ENCODE measurements at regions not wholly inside any gene's neighbourhood (a gene's known extent, or its start where the extent isn't known, plus 50 kb on each side); places are given as distances from the start of the nearest gene placed in this dataset.

- Histone ChIP-seq H3K27ac (ENCODE audit: low read depth in 1 of 2, low read length in 2 of 2) (no peak overlapping the region), H3K4me1 (ENCODE audit: control insufficient read depth in 4 of 4, insufficient read depth in 4 of 4, low read length in 3 of 4) (no peaks in the 10 kb centered on the region), H3K9ac (ENCODE audit: low read depth in 1 of 2, low read length in 2 of 2) (no peak overlapping the region), H3K9me3 (ENCODE audit: control insufficient read depth in 4 of 4, low read length in 3 of 4) (peaks cover 0 to 10% (median 2%) of the 10 kb centered on the region in 4 donors), H3K27me3 (ENCODE audit: control insufficient read depth in 4 of 4, insufficient read depth in 4 of 4, low read length in 3 of 4) (no peaks in the 10 kb centered on the region), H3K36me3 (ENCODE audit: control insufficient read depth in 4 of 4, insufficient read depth in 3 of 4, low read depth in 1 of 4, low read length in 3 of 4) (no peaks in the 10 kb centered on the region), H3K4me3 (ENCODE audit: low read depth in 1 of 3, low read length in 3 of 3) (no peak overlapping the region)
- WGBS: 95% methylated on average over 2 of the region's 2 CpGs
- DNase-seq (ENCODE audit: low spot score): no peak
- TF ChIP-seq FOXA2 (IDR thresholded peaks at IDR 0.05): no peak
- TF ChIP-seq, protein P1, sequence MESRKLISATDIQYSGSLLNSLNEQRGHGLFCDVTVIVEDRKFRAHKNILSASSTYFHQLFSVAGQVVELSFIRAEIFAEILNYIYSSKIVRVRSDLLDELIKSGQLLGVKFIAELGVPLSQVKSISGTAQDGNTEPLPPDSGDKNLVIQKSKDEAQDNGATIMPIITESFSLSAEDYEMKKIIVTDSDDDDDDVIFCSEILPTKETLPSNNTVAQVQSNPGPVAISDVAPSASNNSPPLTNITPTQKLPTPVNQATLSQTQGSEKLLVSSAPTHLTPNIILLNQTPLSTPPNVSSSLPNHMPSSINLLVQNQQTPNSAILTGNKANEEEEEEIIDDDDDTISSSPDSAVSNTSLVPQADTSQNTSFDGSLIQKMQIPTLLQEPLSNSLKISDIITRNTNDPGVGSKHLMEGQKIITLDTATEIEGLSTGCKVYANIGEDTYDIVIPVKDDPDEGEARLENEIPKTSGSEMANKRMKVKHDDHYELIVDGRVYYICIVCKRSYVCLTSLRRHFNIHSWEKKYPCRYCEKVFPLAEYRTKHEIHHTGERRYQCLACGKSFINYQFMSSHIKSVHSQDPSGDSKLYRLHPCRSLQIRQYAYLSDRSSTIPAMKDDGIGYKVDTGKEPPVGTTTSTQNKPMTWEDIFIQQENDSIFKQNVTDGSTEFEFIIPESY (IDR thresholded peaks at IDR 0.05): no peak
- TF ChIP-seq HNF4A (conservative IDR thresholded peaks at IDR 0.05): no peak
- no peak for TF ChIP-seq RXRA (IDR thresholded peaks at IDR 0.05)
- TF ChIP-seq, protein P2, sequence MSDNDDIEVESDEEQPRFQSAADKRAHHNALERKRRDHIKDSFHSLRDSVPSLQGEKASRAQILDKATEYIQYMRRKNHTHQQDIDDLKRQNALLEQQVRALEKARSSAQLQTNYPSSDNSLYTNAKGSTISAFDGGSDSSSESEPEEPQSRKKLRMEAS (IDR thresholded peaks at IDR 0.05): no peak
- TF ChIP-seq, protein P3, sequence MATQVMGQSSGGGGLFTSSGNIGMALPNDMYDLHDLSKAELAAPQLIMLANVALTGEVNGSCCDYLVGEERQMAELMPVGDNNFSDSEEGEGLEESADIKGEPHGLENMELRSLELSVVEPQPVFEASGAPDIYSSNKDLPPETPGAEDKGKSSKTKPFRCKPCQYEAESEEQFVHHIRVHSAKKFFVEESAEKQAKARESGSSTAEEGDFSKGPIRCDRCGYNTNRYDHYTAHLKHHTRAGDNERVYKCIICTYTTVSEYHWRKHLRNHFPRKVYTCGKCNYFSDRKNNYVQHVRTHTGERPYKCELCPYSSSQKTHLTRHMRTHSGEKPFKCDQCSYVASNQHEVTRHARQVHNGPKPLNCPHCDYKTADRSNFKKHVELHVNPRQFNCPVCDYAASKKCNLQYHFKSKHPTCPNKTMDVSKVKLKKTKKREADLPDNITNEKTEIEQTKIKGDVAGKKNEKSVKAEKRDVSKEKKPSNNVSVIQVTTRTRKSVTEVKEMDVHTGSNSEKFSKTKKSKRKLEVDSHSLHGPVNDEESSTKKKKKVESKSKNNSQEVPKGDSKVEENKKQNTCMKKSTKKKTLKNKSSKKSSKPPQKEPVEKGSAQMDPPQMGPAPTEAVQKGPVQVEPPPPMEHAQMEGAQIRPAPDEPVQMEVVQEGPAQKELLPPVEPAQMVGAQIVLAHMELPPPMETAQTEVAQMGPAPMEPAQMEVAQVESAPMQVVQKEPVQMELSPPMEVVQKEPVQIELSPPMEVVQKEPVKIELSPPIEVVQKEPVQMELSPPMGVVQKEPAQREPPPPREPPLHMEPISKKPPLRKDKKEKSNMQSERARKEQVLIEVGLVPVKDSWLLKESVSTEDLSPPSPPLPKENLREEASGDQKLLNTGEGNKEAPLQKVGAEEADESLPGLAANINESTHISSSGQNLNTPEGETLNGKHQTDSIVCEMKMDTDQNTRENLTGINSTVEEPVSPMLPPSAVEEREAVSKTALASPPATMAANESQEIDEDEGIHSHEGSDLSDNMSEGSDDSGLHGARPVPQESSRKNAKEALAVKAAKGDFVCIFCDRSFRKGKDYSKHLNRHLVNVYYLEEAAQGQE (IDR thresholded peaks at IDR 0.05): no peak
- TF ChIP-seq ATF3 (IDR thresholded peaks at IDR 0.05): no peak
- no peak for TF ChIP-seq GABPA (IDR thresholded peaks at IDR 0.05 in 1 of 2, conservative IDR thresholded peaks at IDR 0.05 in 1 of 2)
- no peak for TF ChIP-seq FOXA1 (IDR thresholded peaks at IDR 0.05)
- no peak for TF ChIP-seq YY1 (IDR thresholded peaks at IDR 0.05)
- TF ChIP-seq HNF4G (IDR thresholded peaks at IDR 0.05): no peak
- no peak for TF ChIP-seq NR2F2 (IDR thresholded peaks at IDR 0.05)
- TF ChIP-seq TAF1 (conservative IDR thresholded peaks at IDR 0.05): no peak
Measured at GRCh38 chr12:13411287-13411686, 214.8 kb downstream of the EMP1 start.

DNA sequence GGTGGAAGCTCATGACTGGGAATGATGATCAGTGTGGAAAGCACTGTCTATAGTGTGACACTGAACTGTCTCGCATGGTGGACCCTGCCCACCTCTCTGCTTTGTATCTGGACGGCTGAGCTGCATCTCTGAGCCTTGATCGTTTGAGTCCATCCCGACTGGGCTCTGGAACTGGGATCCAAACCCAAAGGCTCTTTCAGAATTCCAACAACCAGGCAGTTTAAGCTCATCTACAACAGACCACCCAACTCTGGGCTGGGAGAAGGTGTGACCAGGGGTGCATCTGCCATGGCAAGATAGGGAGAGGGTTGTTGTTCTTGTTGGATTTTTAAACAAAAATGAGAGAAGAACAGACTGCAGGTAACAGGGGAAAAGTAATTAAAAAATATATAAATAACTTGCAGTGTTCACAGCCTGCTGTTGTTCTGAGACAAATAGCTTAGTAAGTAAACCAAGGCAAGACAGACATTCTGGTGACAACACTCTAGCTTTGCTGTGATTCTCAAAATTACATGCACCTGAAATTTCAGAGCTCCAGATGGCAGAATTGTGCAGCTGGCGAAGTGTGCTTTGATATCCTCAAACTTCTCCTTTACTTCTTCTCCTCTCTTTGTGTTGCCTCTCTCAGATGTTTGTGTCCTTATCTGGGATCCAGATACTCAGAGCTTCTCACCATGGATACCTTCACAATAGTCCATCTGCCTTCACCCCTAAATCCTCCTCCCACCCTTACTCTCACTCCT lies 209.6 kb downstream of the EMP1 start:
- no peaks in the 10 kb centered on the region for H3K36me3 ChIP-seq (ENCODE audit: control insufficient read depth in 4 of 4, insufficient read depth in 3 of 4, low read depth in 1 of 4, low read length in 3 of 4)
- H3K9me3 ChIP-seq (ENCODE audit: control insufficient read depth in 4 of 4, low read length in 3 of 4): peaks cover 0 to 7% (median 0%) of the 10 kb centered on the region in 4 donors
- no peaks in the 10 kb centered on the region for H3K27me3 ChIP-seq (ENCODE audit: control insufficient read depth in 4 of 4, insufficient read depth in 4 of 4, low read length in 3 of 4)
- H3K4me1 ChIP-seq (ENCODE audit: control insufficient read depth in 4 of 4, insufficient read depth in 4 of 4, low read length in 3 of 4): peaks cover 0 to 4% (median 0%) of the 10 kb centered on the region in 4 donors
- TF ChIP-seq, protein P2 (IDR thresholded peaks at IDR 0.05): no peak
- peak; percentile 19 for TF ChIP-seq CTCF (IDR thresholded peaks at IDR 0.05; ENCODE audit: low read depth, low read length, missing input control)
- TF ChIP-seq RAD21 (IDR thresholded peaks at IDR 0.05): peak; percentile 71 to 74
- no peak overlapping the region for H3K27ac ChIP-seq (ENCODE audit: low read depth in 1 of 2, low read length in 2 of 2)
- H3K4me3 ChIP-seq (ENCODE audit: low read depth in 1 of 3, low read length in 3 of 3): no peak overlapping the region
- WGBS: 88% methylated on average over 5 of the region's 5 CpGs
- no peak for DNase-seq (ENCODE audit: low spot score)
- no peak overlapping the region for H3K9ac ChIP-seq (ENCODE audit: low read depth in 1 of 2, low read length in 2 of 2)

All from liver (tissue), 8 donors.